HuH-7 (cell line): ENCODE measurements at regions not wholly inside any gene's neighbourhood (a gene's known extent, or its start where the extent isn't known, plus 50 kb on each side); places are given as distances from the start of the nearest gene placed in this dataset.
"Not testable (repeated sequence)": the region's sequence is repeated elsewhere in the genome, so short reads cannot be mapped to it uniquely, and the experiment has no call there.

Experiments
- DNase-seq: peaks from one replicate; pipeline ENCODE4 v3.0.0; 2011; ENCODE audit warnings: low spot score

DNA sequence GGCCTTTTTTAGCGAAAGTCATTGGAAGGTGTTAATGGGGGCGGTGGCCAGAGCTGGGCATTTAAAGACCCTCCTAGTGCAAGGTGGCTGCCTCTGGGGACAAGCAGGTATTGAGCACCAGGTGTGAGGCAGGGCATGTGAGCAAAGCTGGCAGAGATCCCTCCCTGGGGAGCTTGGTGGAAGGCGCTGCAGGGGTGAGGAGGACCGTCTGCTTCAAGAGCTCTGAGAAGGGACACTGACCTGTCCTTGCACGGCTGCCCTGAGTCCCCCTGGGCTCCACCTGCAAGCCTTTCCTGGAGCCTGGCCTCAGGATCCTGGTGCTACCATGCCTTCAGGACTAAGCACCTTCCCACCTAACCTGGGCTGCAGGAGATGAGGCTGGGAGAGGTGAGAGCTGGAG, 127.0 kb upstream of the CIBAR2 start:
- DNase-seq = no peak

DNA sequence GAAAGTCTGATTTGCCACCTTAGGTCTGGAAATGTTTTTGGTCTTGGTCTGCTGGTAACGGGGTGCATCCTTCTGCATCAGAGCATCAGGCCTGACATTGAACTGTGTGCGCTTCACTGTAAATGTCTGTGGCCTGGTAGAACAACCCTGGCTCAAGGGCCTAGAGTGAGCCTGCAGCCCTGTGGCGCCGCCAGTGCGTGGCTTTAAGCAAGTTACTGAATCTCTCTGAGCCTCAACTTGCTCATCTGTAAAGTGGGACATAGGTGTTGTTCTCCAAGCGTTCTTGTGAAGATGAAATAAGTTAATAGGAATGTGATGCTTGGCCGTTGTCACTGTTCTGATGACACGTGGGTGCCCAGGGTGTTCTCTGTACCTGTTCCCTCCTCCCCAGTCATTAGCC, 127.6 kb upstream of the CIBAR2 start:
- DNase-seq = no peak

DNA sequence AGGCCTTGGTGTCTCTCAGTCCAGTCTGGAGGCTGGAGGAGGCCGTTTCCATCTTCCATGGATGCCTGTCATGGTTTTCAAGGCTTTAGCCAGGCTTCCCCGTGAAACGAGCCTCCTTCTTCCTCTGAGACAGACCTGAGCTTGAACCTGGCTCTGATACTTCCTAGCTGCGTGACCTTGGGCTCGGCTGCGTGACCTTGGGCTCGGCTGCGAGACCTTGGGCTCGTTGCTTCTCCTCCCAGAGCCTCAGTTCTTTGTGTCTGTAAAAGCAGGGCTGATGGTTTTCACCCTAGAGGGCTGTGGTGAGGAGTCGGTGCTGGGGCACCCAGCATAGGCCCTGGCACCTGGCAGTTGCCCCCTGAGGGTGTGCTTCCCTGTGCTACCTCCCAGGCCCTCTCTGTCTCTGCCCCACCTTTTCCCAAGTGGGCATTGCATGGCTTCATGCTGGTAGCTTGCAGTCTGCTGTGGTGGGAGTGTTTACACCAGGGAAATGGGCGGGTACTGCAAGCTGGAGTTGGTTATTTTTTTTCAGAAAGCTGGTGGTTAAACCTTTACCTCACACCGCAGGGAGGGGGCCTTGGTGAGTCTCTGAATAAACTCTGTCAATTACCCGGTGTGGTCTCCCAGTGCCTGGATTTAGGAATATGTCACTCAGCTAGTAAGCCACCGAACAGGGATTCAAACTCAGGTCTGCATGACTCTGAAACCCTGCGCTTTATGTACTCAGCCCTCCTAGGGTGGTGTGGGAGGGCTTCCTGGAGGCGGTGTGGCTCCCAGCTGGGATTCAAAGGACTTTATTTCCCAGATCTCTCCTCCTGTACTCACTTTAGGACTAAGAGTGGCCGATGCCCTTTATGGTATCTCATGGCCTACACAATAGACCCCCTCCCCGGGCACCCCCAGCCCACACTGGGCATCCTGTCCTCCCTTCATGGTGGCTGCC, 129.0 kb upstream of the CIBAR2 start:
- DNase-seq = no peak

DNA sequence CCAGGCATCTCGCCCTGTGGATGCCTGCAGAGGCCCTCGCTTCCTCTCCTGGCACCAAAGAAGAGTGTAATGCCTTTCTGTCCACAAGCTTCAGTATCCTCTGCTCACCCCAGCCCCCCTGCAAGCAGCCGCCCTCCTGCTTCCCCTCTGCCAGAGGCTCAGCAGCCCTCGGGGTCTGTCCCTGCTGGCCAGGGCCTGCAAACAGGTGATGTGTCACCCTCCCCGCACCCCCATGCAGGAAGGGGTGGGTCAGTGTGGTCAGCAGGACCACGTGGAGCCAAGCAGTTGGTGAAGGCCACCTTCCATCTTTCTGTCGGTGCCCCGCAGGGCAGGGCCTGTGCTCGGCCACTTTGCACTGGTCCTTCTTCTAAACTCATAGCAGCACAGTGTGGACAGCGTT, 129.9 kb upstream of the CIBAR2 start:
- DNase-seq = no peak

DNA sequence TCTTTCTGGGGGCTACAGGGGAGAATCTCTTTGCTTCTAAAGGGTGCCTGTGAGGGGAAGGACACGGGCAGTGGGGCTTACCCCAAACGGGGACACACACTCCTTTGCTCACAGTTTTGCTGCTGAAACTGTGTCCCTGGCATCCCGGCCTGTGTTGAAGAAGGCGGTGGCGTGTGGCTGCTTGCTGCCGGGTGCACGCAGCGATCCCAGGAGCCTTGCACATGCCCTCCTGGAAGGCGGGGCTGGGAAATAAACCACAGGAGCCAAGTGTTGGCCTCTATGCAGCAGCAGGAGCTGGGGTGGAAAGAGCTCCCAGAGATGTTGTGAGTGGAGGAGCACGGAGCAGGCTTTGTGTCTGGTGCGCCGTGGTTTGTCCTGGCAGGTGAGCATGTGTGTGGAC, 131.0 kb upstream of the CIBAR2 start:
- DNase-seq = no peak

DNA sequence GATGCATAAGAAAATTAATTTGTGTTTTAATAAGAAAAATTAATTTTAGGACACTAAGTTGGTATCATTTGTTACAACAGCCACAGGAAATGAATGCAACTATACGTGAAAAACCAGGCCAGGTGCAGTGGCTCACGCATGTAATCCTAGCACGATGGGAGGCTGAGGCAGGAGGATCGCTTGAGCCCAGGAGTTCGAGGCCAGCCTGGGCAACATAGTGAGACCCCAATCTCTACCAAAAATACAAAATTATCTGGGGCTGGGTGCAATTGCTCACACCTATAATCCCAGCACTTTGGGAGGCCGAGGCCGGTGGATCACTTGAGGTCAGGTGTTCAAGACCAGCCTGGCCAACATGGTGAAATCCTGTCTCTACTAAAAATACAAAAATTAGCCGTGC, 132.2 kb upstream of the CIBAR2 start:
- DNase-seq = not testable (repeated sequence)

DNA sequence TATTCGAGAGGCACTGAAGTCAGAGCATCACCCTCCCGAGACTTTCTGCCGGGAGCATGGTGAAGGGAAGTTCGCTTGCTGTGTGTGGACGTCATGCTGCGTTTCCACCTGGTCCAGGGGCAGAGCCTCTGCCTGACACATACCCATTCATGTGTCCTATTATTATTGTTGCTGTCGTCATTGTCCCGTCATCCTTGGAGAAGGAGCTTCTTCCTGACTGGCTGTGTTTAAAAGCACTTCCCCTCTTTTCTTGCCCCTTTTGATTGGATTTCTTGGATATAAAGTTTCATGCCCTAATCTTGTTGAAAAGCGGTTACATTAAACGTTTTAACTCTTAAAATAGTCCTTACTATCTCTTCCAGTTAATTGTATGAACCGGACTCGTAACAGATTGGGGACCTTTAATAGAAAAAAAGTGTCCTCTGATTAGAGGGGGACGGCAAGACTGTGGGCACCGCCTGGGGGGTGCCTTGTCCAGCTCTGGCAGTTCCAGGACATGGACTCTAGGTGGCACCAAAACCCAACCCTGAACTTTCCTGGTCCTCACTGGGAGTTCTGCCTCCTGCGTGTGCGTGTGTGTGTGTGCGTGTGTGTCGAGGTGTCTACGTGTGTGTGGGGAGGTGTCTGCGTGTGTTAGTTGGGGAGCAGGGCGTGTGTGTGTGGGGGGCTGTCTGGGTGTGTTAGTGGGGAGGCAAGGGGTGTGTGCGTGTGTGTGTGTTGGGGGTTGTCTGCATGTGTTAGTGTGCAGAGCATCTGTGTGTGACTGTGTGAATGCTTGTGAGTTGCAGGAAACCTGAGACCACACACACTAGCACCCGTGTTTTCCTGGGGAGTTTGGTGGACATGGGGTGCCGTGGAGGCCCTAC, 133.3 kb upstream of the CIBAR2 start:
- peak; percentile 91 for DNase-seq

DNA sequence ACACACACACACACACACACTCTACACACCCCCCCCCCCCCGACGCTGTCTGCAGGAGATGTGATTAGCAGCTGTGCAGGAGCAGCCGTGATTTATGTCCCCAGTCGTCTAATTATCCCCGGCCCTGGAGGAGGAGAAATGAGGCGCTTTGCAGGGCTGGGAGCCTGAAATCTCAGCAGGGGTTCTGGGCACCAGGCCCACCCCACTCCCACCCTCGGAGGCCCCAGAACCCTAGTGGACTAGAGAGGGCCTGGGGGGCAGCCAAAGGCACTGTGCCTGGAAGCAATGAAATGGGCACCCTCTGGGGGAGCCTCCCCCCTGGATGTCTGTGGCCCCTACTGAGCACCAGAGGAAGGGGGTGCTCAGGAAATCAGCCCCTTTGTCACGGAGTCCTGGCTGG, 134.2 kb upstream of the CIBAR2 start:
- DNase-seq = no peak

DNA sequence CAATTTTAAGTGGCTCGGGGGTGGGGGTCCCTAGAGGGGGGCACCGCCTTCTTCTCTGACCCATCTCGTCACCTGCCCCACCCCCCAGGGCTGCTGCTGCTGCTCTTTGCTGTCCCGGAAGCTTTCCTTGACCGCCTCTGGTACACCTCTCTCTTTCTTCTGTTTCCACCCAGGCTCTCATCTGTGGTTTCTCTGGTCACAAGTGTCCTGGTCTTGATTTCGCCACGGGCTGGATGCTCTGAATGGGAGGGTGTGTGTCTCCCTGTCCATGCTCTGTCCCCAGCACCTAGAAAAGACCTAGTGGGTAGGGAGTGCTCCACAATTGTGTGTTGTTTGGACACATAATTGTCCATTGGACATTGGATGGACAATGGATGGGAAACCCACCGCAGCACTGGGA, 134.7 kb upstream of the CIBAR2 start:
- DNase-seq = no peak

DNA sequence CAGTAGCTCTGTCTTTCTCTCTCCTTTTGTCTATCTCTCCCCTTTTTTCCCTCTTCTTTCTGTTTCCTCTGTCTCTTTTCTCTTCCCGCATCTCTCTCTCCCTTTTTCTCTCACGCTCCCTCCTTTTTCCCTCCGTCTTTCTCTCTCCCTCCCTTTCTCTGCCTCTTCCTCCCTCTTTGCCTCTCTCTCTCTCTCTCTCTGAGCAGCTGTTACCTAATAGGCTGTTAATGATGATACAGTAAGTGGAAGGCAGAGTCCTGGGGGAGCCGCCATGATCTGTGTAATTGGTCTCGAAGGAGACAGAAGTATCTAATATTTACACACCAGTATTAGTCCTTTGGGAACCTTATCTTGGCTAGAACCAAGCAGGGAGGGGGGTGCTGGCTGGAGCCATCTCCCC, 136.1 kb upstream of the CIBAR2 start:
- no peak for DNase-seq

DNA sequence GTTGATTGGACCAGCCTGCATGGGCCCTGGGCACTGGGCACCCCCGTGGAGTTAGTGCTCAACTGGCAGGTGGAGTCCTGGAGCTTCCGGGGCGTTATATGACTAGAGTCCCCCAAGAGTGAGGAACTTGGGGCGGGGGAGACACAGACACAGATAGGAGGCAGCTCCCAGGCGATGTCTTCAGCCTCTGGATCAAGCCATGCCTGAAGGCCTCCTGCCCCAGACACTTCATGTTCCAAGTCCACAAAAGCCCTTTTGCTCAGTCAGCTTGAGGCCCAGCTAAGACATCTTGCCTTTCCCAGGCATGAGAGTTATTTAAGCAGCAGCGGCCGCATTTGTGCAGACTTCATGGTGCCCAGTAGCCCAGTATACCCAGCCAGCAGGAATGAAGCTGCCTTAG, 136.6 kb upstream of the CIBAR2 start:
- no peak for DNase-seq

DNA sequence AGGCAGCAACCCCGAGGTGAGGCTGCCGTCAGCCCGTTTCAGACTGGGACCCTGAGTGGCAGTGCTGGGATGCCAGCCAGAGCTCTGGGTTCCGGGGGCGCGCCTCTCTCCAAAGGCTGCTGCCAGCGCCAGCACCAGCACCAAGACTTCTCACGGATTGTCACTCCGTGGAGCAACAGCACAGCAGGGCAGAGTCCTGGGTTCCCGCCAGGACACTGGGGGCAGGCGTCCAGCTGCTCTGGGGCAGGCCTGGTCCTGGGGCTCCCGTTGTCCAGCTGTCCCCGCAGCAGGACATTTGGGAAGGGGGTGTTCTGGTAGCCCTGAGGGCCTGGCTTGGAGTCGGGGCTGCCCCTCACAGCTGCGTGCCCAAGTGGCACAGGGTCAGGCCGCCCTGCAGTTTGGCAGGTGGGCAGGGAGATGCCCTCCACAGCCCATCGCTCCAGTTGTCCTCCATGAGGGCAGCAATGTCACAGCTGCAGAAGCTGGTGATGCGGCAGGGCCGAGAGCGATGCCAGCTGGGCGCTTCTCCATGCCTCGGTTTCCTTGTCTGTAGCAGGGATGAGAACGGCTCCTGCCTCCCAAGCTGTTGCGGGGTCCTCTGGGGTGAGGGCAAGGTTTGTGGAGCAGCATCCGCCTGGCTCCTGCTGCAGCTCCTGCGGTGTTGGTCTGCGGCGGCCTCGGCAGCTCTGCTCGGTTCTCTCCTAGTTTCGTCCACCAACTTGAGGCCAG, 137.3 kb upstream of the CIBAR2 start:
- no peak for DNase-seq

DNA sequence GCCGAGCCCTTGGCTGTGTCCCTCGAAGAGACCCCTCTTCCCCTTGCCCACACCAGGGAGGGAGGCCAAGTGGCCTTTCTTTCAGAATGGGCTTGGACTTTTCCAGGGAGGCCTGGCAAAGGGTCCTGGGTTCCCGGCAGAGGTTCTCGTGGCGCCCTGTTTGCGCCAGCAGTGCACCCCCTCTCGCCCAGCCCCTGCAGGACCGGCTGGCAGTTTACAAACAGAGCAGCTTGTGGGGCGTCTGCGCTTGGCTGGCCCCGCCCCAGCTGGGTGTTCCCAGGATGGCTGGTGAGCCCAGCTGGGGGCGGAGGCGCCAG, 137.8 kb upstream of the CIBAR2 start:
- no peak for DNase-seq

DNA sequence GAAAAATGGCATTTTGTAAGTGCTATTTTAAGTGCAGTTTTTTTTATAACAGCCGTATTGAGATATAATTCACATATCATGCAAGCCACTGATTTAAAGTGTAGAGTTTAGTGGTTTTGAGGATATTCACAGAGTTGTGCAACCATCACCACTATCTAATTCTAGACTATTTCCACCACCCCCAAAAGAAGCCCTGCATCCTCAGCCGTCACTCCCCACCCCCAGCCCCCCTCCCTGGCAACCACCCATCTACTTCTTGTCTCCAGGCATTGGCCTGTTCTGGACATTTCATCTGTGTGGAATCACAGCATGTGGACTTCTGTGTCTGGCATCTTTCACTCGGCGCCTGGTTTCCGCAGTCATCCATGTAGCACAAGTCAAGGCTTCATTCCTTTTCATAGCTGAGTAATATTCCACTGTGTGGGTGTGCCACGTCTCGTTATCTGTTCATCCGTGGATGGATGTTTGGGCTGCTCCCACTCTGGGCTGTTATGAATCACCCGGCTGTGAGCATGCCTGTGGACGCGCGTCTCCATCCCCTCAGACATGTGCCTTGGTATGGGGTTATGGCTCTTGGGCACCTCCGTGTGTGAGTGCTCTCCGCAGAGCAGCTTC, 138.4 kb upstream of the CIBAR2 start:
- DNase-seq = no peak

DNA sequence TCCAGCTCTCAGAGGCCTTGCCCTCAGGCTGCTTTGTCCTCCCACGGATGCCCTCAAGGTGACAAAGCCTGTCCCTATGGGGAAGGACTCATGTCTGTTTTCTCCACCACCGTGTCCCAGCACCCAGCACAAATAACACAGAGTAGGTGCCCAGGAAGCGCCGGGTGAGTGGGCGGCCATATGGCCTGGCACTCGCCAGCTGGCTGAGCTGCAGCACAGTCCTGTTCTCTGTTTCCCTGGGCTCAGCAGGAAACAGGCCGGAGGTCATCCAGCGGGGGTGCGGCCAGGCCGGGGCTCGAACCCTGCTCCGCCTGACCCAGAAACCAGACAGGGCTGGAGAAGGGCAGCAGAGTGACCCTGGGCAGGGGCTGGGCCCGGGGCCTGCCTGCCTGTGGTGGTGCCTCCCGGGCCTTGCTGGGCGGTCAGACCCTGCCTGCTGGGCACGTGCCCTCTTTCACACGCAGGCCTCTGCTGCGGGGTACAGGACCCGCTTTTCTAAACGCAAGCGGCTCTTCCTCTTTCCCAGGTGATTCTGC, 139.0 kb upstream of the CIBAR2 start:
- no peak for DNase-seq

DNA sequence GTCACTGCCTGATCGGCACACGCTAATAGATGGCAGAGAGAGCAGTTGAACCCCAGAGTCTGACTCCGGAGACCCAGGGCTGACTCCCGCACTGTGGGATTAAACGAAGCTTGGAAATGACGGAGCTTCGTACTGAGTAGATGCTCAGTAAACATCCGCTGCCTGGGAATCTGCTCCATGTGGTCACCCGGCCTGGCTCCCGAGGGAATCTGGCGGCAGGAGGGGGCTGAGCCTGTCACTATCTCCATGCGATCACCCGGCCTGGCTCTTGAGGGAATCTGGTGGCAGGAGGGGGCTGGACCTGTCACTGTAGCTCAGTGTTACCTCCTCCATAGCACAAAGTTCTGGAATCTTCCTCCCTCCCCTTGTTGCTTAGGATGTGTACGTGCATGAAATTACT, 139.7 kb upstream of the CIBAR2 start:
- no peak for DNase-seq

DNA sequence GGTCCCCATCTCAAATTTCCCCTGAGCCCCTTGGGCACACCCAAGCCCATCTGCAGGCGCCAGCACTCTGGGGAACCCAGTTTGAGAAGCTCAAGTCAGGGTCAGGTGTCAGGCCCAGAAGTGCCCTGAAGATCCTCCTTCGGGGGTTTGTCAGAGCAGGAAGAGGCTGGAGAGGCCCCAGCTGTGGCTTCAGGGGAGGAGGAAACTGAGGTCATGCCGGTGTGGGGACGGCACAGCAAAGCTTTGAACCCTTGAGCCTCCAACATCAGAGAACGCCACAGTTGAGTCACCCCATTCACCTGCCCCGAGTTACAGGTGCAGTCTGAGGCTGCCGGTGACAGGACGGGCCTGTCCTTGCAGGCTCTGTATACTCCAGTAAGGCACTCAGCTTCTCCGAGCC, 140.2 kb upstream of the CIBAR2 start:
- no peak for DNase-seq

DNA sequence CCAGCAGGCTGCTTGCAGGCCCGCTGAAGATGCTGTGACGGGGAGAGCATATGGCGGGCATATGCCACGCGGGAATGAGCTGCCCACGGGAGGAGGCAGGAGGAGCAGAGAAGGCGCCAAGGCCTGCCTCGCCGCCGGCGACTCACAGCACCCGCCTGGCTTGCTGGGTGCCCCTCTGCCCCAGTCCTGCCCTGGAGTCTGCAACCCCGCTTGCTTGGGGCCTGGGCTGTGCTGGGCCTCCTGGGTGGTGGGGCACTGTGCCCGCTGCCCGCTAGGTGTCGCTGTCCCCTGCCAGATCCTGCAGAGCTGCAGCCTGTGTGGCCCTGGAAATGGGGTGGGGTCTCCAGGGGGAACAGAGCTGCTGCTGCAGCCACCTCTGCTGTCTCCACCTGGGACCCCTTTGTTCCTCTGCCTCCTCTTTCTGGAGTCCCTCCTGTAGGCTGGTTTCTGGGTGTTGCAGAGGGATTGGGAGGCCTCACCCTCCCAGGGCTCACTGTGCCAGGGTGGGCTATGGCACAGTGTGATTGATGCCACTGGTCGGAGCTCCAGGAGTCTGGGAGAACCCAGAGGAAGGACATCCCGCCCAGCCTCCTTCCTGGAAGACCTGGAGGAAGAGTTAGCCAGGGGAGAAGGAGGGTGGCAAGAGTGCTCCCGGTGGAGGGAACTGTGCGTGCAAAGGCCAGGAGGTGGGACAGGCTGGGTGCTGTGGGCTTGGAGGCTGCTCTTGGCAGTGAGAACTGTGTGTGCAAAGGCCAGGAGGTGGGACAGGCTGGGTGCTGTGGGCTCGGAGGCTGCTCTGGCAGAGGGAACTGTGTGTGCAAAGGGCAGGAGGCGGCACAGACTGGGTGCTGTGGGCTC, 141.0 kb upstream of the CIBAR2 start:
- peak; percentile 97 for DNase-seq

DNA sequence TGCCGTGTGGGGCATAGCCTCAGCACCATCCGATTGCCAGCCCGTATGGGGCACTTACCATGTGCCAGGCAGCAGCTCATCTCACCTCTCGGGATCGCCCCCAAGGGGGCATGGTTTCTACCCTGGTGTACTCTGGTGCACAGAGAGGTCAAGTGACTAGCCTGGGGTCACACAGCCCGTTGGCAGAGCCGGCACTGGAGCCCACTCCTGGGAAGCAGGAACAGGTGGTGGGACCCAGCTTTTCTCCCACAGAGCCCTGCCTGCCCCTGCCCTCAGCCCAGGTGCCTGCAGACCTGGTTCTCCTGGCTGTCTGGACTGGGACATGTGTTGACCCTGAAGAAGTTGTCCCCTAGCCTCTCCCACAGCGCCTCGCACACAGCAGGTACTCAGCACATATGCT, 141.8 kb upstream of the CIBAR2 start:
- no peak for DNase-seq

DNA sequence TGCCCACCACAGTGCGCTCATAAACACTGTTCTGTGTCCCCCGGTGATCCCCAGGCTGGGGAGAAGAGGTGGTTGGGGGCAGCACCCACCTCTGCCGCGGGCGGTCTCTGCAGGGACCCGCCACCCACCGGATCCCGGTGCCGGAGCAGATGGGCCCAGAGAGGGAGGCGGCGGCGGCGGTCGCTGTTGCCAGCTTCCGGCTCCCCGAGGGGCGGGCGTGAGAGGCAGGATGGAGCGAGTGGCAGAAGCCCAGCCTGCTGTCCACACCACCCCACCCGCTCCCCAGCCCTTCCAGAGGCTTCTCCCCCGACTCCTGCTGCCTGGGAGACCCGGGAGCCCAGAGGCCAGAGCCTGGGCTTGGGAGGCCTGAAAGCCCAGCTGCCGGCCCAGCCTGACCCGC, 142.6 kb upstream of the CIBAR2 start:
- no peak for DNase-seq

DNA sequence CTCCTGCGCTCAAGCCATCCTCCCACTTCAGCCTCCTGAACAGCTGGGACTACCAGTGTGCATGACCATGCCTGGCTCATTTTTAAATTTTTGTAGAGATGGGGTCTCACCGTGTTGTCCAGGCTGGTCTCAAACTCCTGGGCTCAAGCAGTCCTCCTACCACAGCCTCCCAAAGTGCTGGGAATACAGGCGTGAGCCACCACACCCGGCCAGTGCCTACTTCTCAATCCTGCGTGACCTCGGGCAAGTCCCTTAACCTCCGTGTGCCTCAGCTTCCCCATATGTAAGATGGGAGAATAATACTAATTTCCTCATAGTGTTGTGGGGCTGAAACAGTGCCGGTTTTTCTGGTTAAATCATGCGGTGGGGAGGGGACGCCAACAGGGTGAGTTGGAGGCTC, 143.5 kb upstream of the CIBAR2 start:
- no peak for DNase-seq
